Psoas muscle (tissue), 7 donors: ENCODE measurements at regions not wholly inside any gene's neighbourhood (a gene's known extent, or its start where the extent isn't known, plus 50 kb on each side); places are given as distances from the start of the nearest gene placed in this dataset.

Experiments
- ATAC-seq, 4 donors: fragments of 200-7000 bp; cut with Tn5 transposase; one replicate each; pipeline ENCODE4 v1.9.1; 2020; ENCODE audit warnings: moderate library complexity in 3 of 4, mild to moderate bottlenecking in 2 of 4
- DNase-seq, 2 donors: peaks; one replicate each; pipeline ENCODE4 v3.0.0-alpha.2; 2020
- H3K27ac ChIP-seq: fragments of 200-600 bp; one replicate; pipeline ENCODE4 v1.8.0; 2022
- H3K27me3 ChIP-seq, 3 donors: fragments of 200-600 bp in 1 of 3; one replicate each; pipeline versions ENCODE4 v1.6.1 to v1.8.0; 2013 to 2022; ENCODE audit warnings: low read length in 2 of 3, mild to moderate bottlenecking in 2 of 3, moderate library complexity in 1 of 3; ENCODE audit not compliant: insufficient read depth in 3 of 3
- H3K36me3 ChIP-seq, 2 donors: fragments of 200-600 bp in 1 of 2; one replicate each; pipeline versions ENCODE4 v1.6.1 to v1.8.0; 2013 to 2022; ENCODE audit warnings: low read depth in 1 of 2, mild to moderate bottlenecking in 1 of 2, moderate library complexity in 1 of 2; ENCODE audit not compliant: insufficient read depth in 1 of 2
- H3K4me1 ChIP-seq: fragments of 200-600 bp; one replicate; pipeline ENCODE4 v1.8.0; 2022
- H3K4me3 ChIP-seq: fragments of 200-600 bp; one replicate; pipeline ENCODE4 v1.8.0; 2022; ENCODE audit warnings: mild to moderate bottlenecking
- H3K9me3 ChIP-seq: fragments of 200-600 bp; one replicate; pipeline ENCODE4 v1.8.0; 2022
- WGBS, 3 donors: extraction: QIAGEN DNeasy Blood & Tissue Kit; methylation state at CpG; one replicate each; pipeline versions ENCODE4 v1.1.6 to v1.1.7; 2013; 5-methylcytosine and 5-hydroxymethylcytosine counted together
- intact Hi-C, 2 donors: fragments of 100-400 bp; cut with DNase I; formaldehyde crosslinking; loops; one replicate each; pipeline versions ENCODE4 v1.11.0 to v1.14.2; 2022
- TF ChIP-seq, protein P1 (sequence below): fragments of 200-600 bp; IDR thresholded peaks from one replicate; pipeline ENCODE4 v1.8.0; 2022; ENCODE audit warnings: antibody characterized with exemption
- donor health status: healthy with polysubstance abuse.
- donor health status: DM: no; HTN: no; CAD: no; lungs with moderate emphysema.
- donor health status: Bipolar disorder and iron deficiency.
- donor health status: healthy.
- donor health status: DM: yes; HTN: yes; CAD: no.
- donor health status: DM: no; HTN: no; CAD: no.
- donor health status: DM: yes; HTN: yes; CAD: no.

DNA sequence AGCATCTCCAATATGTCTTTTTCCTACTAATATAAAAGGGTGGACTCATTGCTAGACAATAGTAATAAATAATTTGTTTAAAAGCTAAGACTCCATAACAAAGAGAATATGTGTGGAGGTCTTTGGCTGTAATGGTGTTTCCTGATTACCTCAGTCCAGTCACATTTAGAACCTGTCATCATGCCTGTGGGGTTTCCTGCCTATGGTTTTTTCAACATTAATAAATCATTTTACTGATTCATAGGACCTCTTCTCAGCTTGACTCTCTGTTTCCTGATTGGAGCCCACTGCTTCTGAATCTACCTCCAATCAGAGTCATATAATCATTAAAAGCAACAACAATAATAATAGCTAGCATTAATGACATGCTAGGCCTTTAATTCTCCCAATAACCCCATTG, 52.4 kb upstream of the GNAI1 start:
- intact Hi-C loops = no loop called here
- no peak overlapping the region for H3K27ac ChIP-seq
- no peak overlapping the region for H3K4me3 ChIP-seq
- DNase-seq (no peak), ATAC-seq (no peak)
- H3K27me3 ChIP-seq = no peaks in the 10 kb centered on the region
- no peaks in the 10 kb centered on the region for H3K9me3 ChIP-seq
- TF ChIP-seq, protein P1, sequence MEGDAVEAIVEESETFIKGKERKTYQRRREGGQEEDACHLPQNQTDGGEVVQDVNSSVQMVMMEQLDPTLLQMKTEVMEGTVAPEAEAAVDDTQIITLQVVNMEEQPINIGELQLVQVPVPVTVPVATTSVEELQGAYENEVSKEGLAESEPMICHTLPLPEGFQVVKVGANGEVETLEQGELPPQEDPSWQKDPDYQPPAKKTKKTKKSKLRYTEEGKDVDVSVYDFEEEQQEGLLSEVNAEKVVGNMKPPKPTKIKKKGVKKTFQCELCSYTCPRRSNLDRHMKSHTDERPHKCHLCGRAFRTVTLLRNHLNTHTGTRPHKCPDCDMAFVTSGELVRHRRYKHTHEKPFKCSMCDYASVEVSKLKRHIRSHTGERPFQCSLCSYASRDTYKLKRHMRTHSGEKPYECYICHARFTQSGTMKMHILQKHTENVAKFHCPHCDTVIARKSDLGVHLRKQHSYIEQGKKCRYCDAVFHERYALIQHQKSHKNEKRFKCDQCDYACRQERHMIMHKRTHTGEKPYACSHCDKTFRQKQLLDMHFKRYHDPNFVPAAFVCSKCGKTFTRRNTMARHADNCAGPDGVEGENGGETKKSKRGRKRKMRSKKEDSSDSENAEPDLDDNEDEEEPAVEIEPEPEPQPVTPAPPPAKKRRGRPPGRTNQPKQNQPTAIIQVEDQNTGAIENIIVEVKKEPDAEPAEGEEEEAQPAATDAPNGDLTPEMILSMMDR = no peak
- H3K4me1 ChIP-seq = no peaks in the 10 kb centered on the region
- no peaks in the 10 kb centered on the region for H3K36me3 ChIP-seq

DNA sequence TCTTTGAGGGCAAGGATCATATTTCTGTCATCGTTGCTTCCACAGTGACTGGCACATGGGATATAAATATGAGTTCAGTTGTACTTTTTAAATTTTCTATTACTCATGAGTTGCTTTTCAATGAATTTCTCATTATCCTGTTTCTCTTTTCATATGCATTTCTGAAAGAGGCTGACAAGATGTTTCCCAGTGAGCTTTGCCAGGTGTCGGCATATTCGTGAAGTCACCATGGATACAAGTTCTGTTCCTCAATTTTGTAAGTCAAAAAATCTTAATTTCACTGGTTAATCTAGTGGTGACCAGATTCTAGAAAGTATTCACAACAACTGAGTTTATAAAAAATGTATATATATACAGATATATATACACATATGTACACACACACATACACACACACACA, 55.7 kb upstream of the GNAI1 start:
- Histone ChIP-seq H3K4me3 (no peak overlapping the region), H3K9me3 (no peaks in the 10 kb centered on the region), H3K27ac (no peak overlapping the region), H3K36me3 (no peaks in the 10 kb centered on the region), H3K27me3 (no peaks in the 10 kb centered on the region), H3K4me1 (no peaks in the 10 kb centered on the region)
- DNase-seq (no peak), ATAC-seq (no peak)
- TF ChIP-seq, protein P1 = no peak
- intact Hi-C loops = no loop called here
- WGBS, 3 donors = 76 to 81% (median 76%) methylated on average over 3 of the region's 3 CpGs

DNA sequence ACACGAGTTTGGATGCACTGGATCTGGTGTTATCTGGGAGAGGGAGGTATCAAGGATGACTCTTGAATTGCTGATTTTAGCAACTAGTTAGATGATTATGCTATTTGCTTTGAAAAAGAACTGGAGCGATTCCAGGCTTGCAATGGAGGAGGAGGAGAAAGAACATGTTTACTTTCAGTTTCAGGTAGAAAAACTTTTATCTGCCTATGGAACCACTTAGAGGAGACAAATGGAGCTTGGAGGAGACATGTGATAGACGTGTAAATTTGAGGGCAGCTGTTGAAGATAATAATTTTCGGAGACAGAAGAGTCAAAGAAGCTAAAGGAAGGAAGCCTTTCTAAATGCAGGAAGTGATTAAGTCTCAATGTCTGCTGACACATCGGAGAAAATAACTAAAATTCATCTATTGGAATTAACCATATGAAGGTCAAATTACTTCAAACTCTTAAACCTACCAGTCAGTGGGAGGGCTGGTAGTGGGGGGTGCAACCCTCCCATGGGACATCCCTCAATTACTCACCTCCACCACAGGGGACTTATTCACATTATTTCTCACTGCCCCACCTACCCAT, 56.4 kb upstream of the GNAI1 start:
- DNase-seq = no peak
- H3K27ac ChIP-seq = no peak overlapping the region
- intact Hi-C loops = no loop called here
- WGBS, 3 donors = 41 to 46% (median 46%) methylated on average over 5 of the region's 5 CpGs
- H3K9me3 ChIP-seq = no peaks in the 10 kb centered on the region
- H3K4me1 ChIP-seq = no peaks in the 10 kb centered on the region
- H3K36me3 ChIP-seq = no peaks in the 10 kb centered on the region
- no peak for ATAC-seq
- H3K4me3 ChIP-seq = peak overlapping the region; percentile 50
- TF ChIP-seq, protein P1 = no peak
- H3K27me3 ChIP-seq = no peaks in the 10 kb centered on the region

DNA sequence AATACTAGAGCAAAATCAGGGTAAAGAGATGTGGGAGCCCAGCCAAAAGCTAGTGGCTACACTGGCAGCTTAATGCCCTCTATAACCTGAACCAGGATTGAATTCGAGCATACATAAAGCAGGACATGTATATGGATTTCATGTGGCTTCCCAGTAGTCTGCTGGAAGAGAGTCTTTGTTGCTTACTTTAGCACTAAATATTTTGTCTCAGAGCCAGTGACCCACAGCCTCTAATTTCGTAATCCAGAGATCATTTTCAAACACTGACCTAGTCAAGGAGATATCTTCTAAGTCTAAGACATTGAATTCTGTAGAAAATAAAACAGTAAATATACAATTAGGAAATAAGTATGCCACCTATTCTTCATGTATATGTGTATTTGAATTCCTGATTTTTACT, 64.2 kb upstream of the GNAI1 start:
- H3K4me1 ChIP-seq = peaks cover 5% of the 10 kb centered on the region
- H3K36me3 ChIP-seq = no peaks in the 10 kb centered on the region
- H3K27ac ChIP-seq = no peak overlapping the region
- ATAC-seq (peak in 1 of 4 donors; percentile 54), DNase-seq (no peak)
- no peak overlapping the region for H3K4me3 ChIP-seq
- H3K27me3 ChIP-seq = no peaks in the 10 kb centered on the region
- intact Hi-C loops = no loop called here
- no peaks in the 10 kb centered on the region for H3K9me3 ChIP-seq
- 13 to 28% (median 18%) methylated on average over 2 of the region's 2 CpGs for WGBS, 3 donors
- TF ChIP-seq, protein P1 = no peak

DNA sequence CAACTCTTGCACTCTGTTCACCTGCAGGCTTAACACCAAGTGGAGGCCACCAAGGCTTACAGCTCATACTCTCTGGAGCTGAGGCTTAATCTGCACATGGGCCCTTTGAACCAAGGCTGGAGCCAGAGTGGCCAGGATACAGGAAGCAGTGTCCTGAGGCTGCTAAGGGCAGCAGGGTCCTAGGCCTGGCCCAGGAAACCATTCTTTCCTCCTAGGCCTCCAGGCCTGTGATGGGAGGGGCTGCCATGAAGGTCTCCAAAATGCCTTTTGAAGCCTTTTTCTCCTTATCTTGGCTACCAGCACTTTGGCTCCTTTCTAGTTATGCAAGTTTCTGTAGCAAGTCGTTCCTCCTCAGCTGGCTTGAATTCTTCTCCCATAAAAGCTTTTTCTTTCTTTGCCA, 68.0 kb upstream of the GNAI1 start:
- Histone ChIP-seq H3K36me3 (no peaks in the 10 kb centered on the region), H3K4me1 (peaks cover 5% of the 10 kb centered on the region), H3K27ac (no peak overlapping the region), H3K9me3 (peaks cover under 1% of the 10 kb centered on the region), H3K4me3 (no peak overlapping the region), H3K27me3 (no peaks in the 10 kb centered on the region)
- intact Hi-C loops = loop anchor here in 1 of 2 donors (10.0 kb wide), 2 partner anchors 68 to 218 kb away; partner anchors contain the start of gene GNAI1
- WGBS, 3 donors = 77 to 94% (median 81%) methylated on average over 1 of the region's 1 CpG
- DNase-seq = no peak
- no peak for ATAC-seq
- TF ChIP-seq, protein P1 = no peak
